ENCODE measurements at regions not wholly inside any gene's neighbourhood (a gene's known extent, or its start where the extent isn't known, plus 50 kb on each side); places are given as distances from the start of the nearest gene placed in this dataset.

GRCh38 chr3:96069065-96069464 is 745.3 kb upstream of the EPHA6 start:
- Histone ChIP-seq H3K36me3 (replicated peaks in 1 of 2; ENCODE audit: control extremely low read depth in 1 of 2, control insufficient read depth in 1 of 2, extremely low read depth in 1 of 2, insufficient read depth in 2 of 2, low read length in 1 of 2) (no peaks in the 10 kb centered on the region), H3K4me1 (ENCODE audit: control insufficient read depth in 2 of 2, insufficient read depth in 2 of 2, low read length in 2 of 2) (no peaks in the 10 kb centered on the region), H3K27me3 (replicated peaks in 1 of 4; ENCODE audit: control extremely low read depth in 1 of 4, control insufficient read depth in 3 of 4, insufficient read depth in 4 of 4, low read length in 3 of 4) (no peaks in the 10 kb centered on the region), H3K79me2 (ENCODE audit: control insufficient read depth, insufficient read depth, low read length) (no peaks in the 10 kb centered on the region), H3K9ac (ENCODE audit: low read length) (no peak overlapping the region), H3K27ac (ENCODE audit: low read length in 2 of 2) (no peak overlapping the region), H3K4me2 (replicated peaks; ENCODE audit: low read depth, low read length, poor library complexity, severe bottlenecking) (no peak overlapping the region), H3K4me3 (ENCODE audit: control extremely low read depth in 1 of 5, extremely low read depth in 1 of 5, insufficient read depth in 1 of 5, low read depth in 2 of 5, low read length in 4 of 5) (no peak overlapping the region), H4K20me1 (ENCODE audit: control insufficient read depth, insufficient read depth, low read length, poor library complexity, severe bottlenecking) (no peaks in the 10 kb centered on the region), H2AFZ (ENCODE audit: insufficient read depth, low read depth, low read length, poor library complexity, severe bottlenecking) (no peak overlapping the region), H3K9me3 (ENCODE audit: control extremely low read depth in 1 of 3, control insufficient read depth in 2 of 3, insufficient read depth in 1 of 3, low read length in 2 of 3) (peaks cover 0 to 17% (median 0%) of the 10 kb centered on the region in 3 donors)
- WGBS (ENCODE audit: insufficient coverage), result 94% methylated on average over 1 of the region's 1 CpG
- no peak for TF ChIP-seq CTCF (IDR thresholded peaks at IDR 0.05)
- no peak for TF ChIP-seq EZH2 (IDR thresholded peaks at IDR 0.05; ENCODE audit: borderline replicate concordance, insufficient read depth, low read depth, low read length, poor library complexity, severe bottlenecking)
- DNase-seq (no peak), ATAC-seq (ENCODE audit: low read depth) (no peak)
- intact Hi-C loops (cut with micrococcal nuclease), result no loop called here
- H3K27ac Mint-ChIP-seq, result no peak overlapping the region
- H3K27me3 Mint-ChIP-seq, result no peaks in the 10 kb centered on the region
- ChIA-PET CTCF (no interaction called here), POLR2A (no interaction called here)
- no peak overlapping the region for H3K4me3 Mint-ChIP-seq
- H3K4me1 Mint-ChIP-seq, result no peaks in the 10 kb centered on the region
- no peaks in the 10 kb centered on the region for H3K9me3 Mint-ChIP-seq (ENCODE audit: insufficient read depth)

- H3K27me3 ChIP-seq (replicated peaks in 1 of 4; ENCODE audit: control extremely low read depth in 1 of 4, control insufficient read depth in 3 of 4, insufficient read depth in 4 of 4, low read length in 3 of 4), result no peaks in the 10 kb centered on the region
- no peaks in the 10 kb centered on the region for H4K20me1 ChIP-seq (ENCODE audit: control insufficient read depth, insufficient read depth, low read length, poor library complexity, severe bottlenecking)
- H2AFZ ChIP-seq (ENCODE audit: insufficient read depth, low read depth, low read length, poor library complexity, severe bottlenecking), result no peak overlapping the region
- intact Hi-C loops (cut with micrococcal nuclease), result no loop called here
- no peak overlapping the region for H3K4me3 Mint-ChIP-seq
- no peaks in the 10 kb centered on the region for H3K27me3 Mint-ChIP-seq
- no peaks in the 10 kb centered on the region for H3K9me3 Mint-ChIP-seq (ENCODE audit: insufficient read depth)
- no peak overlapping the region for H3K4me3 ChIP-seq (ENCODE audit: control extremely low read depth in 1 of 5, extremely low read depth in 1 of 5, insufficient read depth in 1 of 5, low read depth in 2 of 5, low read length in 4 of 5)
- H3K79me2 ChIP-seq (ENCODE audit: control insufficient read depth, insufficient read depth, low read length), result no peaks in the 10 kb centered on the region
- H3K27ac ChIP-seq (ENCODE audit: low read length in 2 of 2), result no peak overlapping the region
- no peaks in the 10 kb centered on the region for H3K4me1 ChIP-seq (ENCODE audit: control insufficient read depth in 2 of 2, insufficient read depth in 2 of 2, low read length in 2 of 2)
- TF ChIP-seq CTCF (IDR thresholded peaks at IDR 0.05) (no peak), EZH2 (IDR thresholded peaks at IDR 0.05; ENCODE audit: borderline replicate concordance, insufficient read depth, low read depth, low read length, poor library complexity, severe bottlenecking) (no peak)
- H3K27ac Mint-ChIP-seq, result no peak overlapping the region
- no peak overlapping the region for H3K4me2 ChIP-seq (replicated peaks; ENCODE audit: low read depth, low read length, poor library complexity, severe bottlenecking)
- no peaks in the 10 kb centered on the region for H3K4me1 Mint-ChIP-seq
- ATAC-seq (ENCODE audit: low read depth) (no peak), DNase-seq (no peak)
- H3K9ac ChIP-seq (ENCODE audit: low read length), result no peak overlapping the region
- CTCF ChIA-PET, result no interaction called here
- peaks cover 0 to 17% (median 0%) of the 10 kb centered on the region in 3 donors for H3K9me3 ChIP-seq (ENCODE audit: control extremely low read depth in 1 of 3, control insufficient read depth in 2 of 3, insufficient read depth in 1 of 3, low read length in 2 of 3)
- POLR2A ChIA-PET, result no interaction called here
- no peaks in the 10 kb centered on the region for H3K36me3 ChIP-seq (replicated peaks in 1 of 2; ENCODE audit: control extremely low read depth in 1 of 2, control insufficient read depth in 1 of 2, extremely low read depth in 1 of 2, insufficient read depth in 2 of 2, low read length in 1 of 2)
Observed at GRCh38 chr3:96070678-96071077, 743.7 kb upstream of the EPHA6 start.

Measured in B cell (primary cell).